Prostate gland (tissue), 2 donors: ENCODE measurements at regions not wholly inside any gene's neighbourhood (a gene's known extent, or its start where the extent isn't known, plus 50 kb on each side); places are given as distances from the start of the nearest gene placed in this dataset.

ENCODE experiments used
- DNase-seq: peaks from one replicate; pipeline ENCODE4 v3.0.0-alpha.2; 2019; ENCODE audit warnings: low spot score
- H3K27ac ChIP-seq, 2 donors: fragments of 200-600 bp; sonication (generic); 2 replicates each; pipeline ENCODE4 v1.5.1; 2017 to 2019
- H3K27me3 ChIP-seq: fragments of 200-600 bp; sonication (generic); replicated peaks from 2 replicates; pipeline ENCODE4 v1.5.1; 2019; ENCODE audit not compliant: insufficient read depth
- H3K36me3 ChIP-seq, 2 donors: fragments of 200-600 bp; sonication (generic); 1 replicate in 1 of 2; 2 replicates in 1 of 2; pipeline versions ENCODE4 v1.5.1 to v1.8.1; 2017 to 2019
- H3K4me1 ChIP-seq: fragments of 200-600 bp; sonication (generic); replicated peaks from 2 replicates; pipeline ENCODE4 v1.5.1; 2019
- H3K4me3 ChIP-seq, 2 donors: fragments of 200-600 bp; sonication (generic); 2 replicates each; pipeline ENCODE4 v1.5.1; 2017 to 2019
- H3K9me3 ChIP-seq: fragments of 200-600 bp; sonication (generic); 2 replicates; pipeline ENCODE4 v1.5.1; 2017
- CTCF ChIP-seq, 4 experiments: fragments of 200-600 bp in 2 of 4; fragments of 450-650 bp in 2 of 4; sonication (generic) in 2 of 4; IDR thresholded peaks; 1 replicate in 3 of 4; 2 replicates in 1 of 4; pipeline ENCODE4 v1.5.1; 2016 to 2019; ENCODE audit warnings: antibody characterized with exemption in 4 of 4, mild to moderate bottlenecking in 2 of 4, moderate library complexity in 2 of 4
- POLR2A ChIP-seq: fragments of 450-650 bp; IDR thresholded peaks from one replicate; pipeline ENCODE4 v1.6.1; 2016; ENCODE audit warnings: antibody characterized with exemption, mild to moderate bottlenecking
- POLR2AphosphoS5 ChIP-seq: sonication (generic); formaldehyde crosslinking; IDR thresholded peaks from one replicate; pipeline ENCODE4 v1.6.1; 2017; ENCODE audit warnings: antibody characterized with exemption
- WGBS: methylation state at CpG from one replicate; pipeline ENCODE4 v1.1.5; 2018; 5-methylcytosine and 5-hydroxymethylcytosine counted together
- intact Hi-C: fragments of 100-400 bp; cut with DNase I; formaldehyde crosslinking; loops from one replicate; pipeline ENCODE4 v1.14.2; 2022

GRCh38 chr7:84528756-84529479 is 334.3 kb upstream of the SEMA3A start:
- TF ChIP-seq CTCF (IDR thresholded peaks at IDR 0.05) (no peak), POLR2A (no peak), POLR2AphosphoS5 (no peak)
- H3K36me3 ChIP-seq, result no peaks in the 10 kb centered on the region
- intact Hi-C loops, result no loop called here
- H3K4me3 ChIP-seq, result no peak overlapping the region
- no peak overlapping the region for H3K27ac ChIP-seq
- H3K9me3 ChIP-seq, result peaks cover 3% of the 10 kb centered on the region
- no peaks in the 10 kb centered on the region for H3K27me3 ChIP-seq
- no peak for DNase-seq
- H3K4me1 ChIP-seq, result no peaks in the 10 kb centered on the region

DNA sequence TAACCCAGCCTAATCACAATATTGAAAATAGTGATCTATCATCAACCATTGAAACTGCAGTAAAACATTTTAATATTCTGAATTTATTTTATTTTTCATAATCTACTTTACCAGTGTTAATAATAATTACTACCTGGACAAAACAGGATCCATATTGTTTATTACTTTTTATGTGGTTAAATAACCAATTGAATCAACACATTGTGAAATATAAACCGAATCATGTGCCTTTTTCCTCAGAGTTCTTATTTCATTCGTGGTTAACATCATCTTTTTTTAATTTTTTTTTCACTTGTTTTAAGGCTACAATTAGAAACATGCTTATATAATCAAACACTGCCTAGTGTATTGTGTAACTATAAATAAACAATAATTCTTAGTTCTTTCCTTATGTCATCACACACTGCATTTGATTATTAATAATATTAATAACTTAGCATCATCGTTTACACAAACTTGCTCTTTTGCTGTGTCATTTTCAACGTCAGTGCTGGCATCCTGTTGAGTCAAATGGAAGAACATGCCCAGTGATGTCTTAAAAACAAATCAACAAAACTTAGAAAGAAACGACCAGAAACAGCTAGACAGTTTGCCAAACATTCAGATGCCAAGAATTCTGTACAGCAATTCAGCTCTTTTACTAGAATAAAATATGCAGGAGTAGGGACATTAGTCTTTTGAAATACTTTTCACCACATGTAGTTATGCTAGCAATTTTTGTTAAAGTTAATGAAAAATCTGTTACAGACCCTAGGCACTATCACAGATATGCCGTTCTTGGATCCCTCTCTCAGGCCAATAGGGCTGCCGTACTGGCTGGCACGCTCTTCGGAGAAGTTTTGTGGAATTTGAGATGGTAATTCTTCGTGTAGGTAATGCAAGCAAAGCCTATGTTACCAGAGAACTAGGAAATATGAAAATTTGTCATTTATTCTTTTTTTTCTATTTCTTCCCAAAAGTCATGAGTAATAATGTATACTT is 330.4 kb upstream of the SEMA3A start:
- Histone ChIP-seq H3K27ac (no peak overlapping the region), H3K9me3 (peaks cover 3% of the 10 kb centered on the region), H3K4me1 (no peaks in the 10 kb centered on the region), H3K27me3 (no peaks in the 10 kb centered on the region), H3K36me3 (no peaks in the 10 kb centered on the region), H3K4me3 (no peak overlapping the region)
- intact Hi-C loops, result no loop called here
- TF ChIP-seq POLR2A (no peak), CTCF (IDR thresholded peaks at IDR 0.05) (no peak), POLR2AphosphoS5 (no peak)
- no peak for DNase-seq
- 72% methylated on average over 10 of the region's 10 CpGs for WGBS

GRCh38 chr7:84513061-84513460 is 318.5 kb upstream of the SEMA3A start:
- intact Hi-C loops, result no loop called here
- no peak for DNase-seq
- 81% methylated on average over 3 of the region's 3 CpGs for WGBS

GRCh38 chr7:84512055-84512454 is 317.5 kb upstream of the SEMA3A start:
- H3K27ac ChIP-seq, result no peak overlapping the region
- no peak overlapping the region for H3K4me3 ChIP-seq
- H3K9me3 ChIP-seq, result no peaks in the 10 kb centered on the region
- H3K4me1 ChIP-seq, result no peaks in the 10 kb centered on the region
- DNase-seq, result no peak
- TF ChIP-seq CTCF (IDR thresholded peaks at IDR 0.05) (no peak), POLR2A (no peak), POLR2AphosphoS5 (no peak)
- 94% methylated on average over 1 of the region's 1 CpG for WGBS
- H3K36me3 ChIP-seq, result no peaks in the 10 kb centered on the region
- intact Hi-C loops, result no loop called here
- no peaks in the 10 kb centered on the region for H3K27me3 ChIP-seq

More at GRCh38 chr7:84513061-84513460, 318.5 kb upstream of the SEMA3A start:
- Histone ChIP-seq H3K27ac (no peak overlapping the region), H3K4me1 (no peaks in the 10 kb centered on the region), H3K27me3 (no peaks in the 10 kb centered on the region), H3K9me3 (no peaks in the 10 kb centered on the region), H3K36me3 (no peaks in the 10 kb centered on the region), H3K4me3 (no peak overlapping the region)
- TF ChIP-seq POLR2AphosphoS5 (no peak), CTCF (IDR thresholded peaks at IDR 0.05) (no peak), POLR2A (no peak)
